Urinary bladder (tissue), 3 donors: ENCODE measurements at regions not wholly inside any gene's neighbourhood (a gene's known extent, or its start where the extent isn't known, plus 50 kb on each side); places are given as distances from the start of the nearest gene placed in this dataset.
"Not testable (repeated sequence)": the region's sequence is repeated elsewhere in the genome, so short reads cannot be mapped to it uniquely, and the experiment has no call there.

Source experiments
- DNase-seq: peaks from one replicate; pipeline ENCODE4 v3.0.0-alpha.2; 2015; ENCODE audit errors: extremely low spot score
- H3K27ac ChIP-seq: one replicate; pipeline ENCODE4 v1.5.1; 2013; ENCODE audit warnings: low read depth, mild to moderate bottlenecking, moderate library complexity
- H3K36me3 ChIP-seq: one replicate; pipeline ENCODE4 v1.6.1; 2013; ENCODE audit warnings: mild to moderate bottlenecking, moderate library complexity; ENCODE audit not compliant: insufficient read depth
- H3K4me1 ChIP-seq: one replicate; pipeline ENCODE4 v1.6.1; 2013; ENCODE audit warnings: mild to moderate bottlenecking, moderate library complexity; ENCODE audit not compliant: insufficient read depth
- H3K4me3 ChIP-seq: one replicate; pipeline ENCODE4 v1.5.1; 2013; ENCODE audit warnings: low read depth, low read length
- WGBS: extraction: QIAGEN DNeasy Blood & Tissue Kit; methylation state at CpG from one replicate; pipeline ENCODE4 v1.1.7; 2013; 5-methylcytosine and 5-hydroxymethylcytosine counted together
- donor health status: healthy with polysubstance abuse.
- donor health status: healthy.

- H3K4me1 ChIP-seq = no peaks in the 10 kb centered on the region
- no peak overlapping the region for H3K27ac ChIP-seq
- DNase-seq = no peak
- H3K4me3 ChIP-seq = no peak overlapping the region
- 91% methylated on average over 2 of the region's 2 CpGs for WGBS
- H3K36me3 ChIP-seq = no peaks in the 10 kb centered on the region
These were observed 175.8 kb upstream of the FBXL17 start for GRCh38 chr5:108557686-108558085.

GRCh38 chr5:108556441-108557145, 174.7 kb upstream of the FBXL17 start:
- Histone ChIP-seq H3K27ac (no peak overlapping the region), H3K4me1 (no peaks in the 10 kb centered on the region), H3K4me3 (no peak overlapping the region), H3K36me3 (no peaks in the 10 kb centered on the region)
- DNase-seq = no peak
- whole genome bisulfite sequencing = 69% methylated on average over 5 of the region's 5 CpGs

DNA sequence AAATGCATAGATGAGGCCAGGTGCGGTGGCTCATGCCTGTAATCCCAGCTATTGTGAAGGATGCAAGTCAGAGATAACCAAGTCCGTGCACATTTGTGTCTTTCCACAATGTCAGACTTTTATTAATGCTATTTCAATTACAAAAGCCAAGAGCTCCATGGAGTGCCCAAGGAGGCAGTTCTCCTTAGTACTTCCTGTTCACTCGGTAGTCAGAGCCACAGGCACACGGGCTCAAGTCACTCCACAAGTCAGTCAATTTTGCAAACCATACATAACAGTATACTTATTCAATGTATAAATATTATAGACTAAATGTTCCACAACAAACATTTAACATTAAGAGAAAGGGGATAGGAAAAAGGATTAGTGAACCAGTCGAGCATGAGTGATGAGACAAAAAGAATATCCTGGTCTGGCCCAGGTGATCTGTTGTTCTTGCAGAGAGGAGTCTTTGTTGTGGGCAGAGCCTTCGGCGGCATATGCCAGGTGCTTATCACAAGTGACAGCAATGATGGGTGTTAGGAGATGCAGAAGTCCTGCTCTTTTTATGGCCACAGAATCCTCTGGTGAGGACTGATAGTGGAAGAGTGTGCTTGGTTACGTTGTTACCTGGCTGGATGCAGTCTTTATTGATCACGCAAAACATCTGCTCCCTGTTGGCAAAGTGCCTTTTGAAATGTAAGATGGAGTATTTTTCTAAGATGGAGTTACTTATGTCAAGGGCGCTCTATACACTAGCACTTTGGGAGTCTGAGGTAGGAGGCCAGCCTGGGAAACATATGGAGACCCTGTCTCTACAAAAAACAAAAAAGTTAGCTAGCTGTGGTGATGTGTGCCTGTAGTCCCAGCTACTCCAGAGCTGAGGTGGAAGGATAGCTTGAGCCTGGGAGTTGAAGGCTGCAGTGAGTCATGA, 167.0 kb upstream of the FBXL17 start:
- H3K4me3 ChIP-seq = no peak overlapping the region
- WGBS = 58% methylated on average over 10 of the region's 10 CpGs
- no peak overlapping the region for H3K27ac ChIP-seq
- no peak for DNase-seq
- H3K4me1 ChIP-seq = no peaks in the 10 kb centered on the region
- H3K36me3 ChIP-seq = no peaks in the 10 kb centered on the region

- no peak overlapping the region for H3K4me3 ChIP-seq
- no peak overlapping the region for H3K27ac ChIP-seq
- no peaks in the 10 kb centered on the region for H3K4me1 ChIP-seq
- DNase-seq = no peak
- no peaks in the 10 kb centered on the region for H3K36me3 ChIP-seq
- WGBS = 62% methylated on average over 6 of the region's 6 CpGs
These were observed 165.0 kb upstream of the FBXL17 start for GRCh38 chr5:108546939-108547338.

DNA sequence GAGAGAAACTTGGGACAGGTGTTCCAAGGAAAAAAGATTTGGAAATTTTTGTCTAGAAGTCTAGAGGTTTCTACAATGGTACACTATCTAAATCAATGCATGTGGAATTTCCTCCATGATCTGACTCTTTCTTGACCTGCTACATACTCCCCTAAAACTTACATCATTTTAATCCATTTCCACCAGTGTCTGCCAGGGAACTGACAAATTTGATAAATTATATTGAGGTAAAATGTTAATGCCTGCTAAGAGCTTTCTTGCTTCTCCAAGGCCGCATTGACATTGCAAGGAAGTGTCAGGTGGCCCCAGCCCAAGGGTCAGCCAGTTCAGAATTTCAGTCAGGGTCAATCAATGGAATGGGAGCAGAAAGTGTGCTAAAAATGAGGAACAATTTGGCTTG, 163.4 kb upstream of the FBXL17 start:
- WGBS = 39% methylated on average over 1 of the region's 1 CpG
- Histone ChIP-seq H3K36me3 (no peaks in the 10 kb centered on the region), H3K4me1 (no peaks in the 10 kb centered on the region), H3K4me3 (no peak overlapping the region), H3K27ac (no peak overlapping the region)
- no peak for DNase-seq

- Histone ChIP-seq H3K36me3 (no peaks in the 10 kb centered on the region), H3K27ac (no peak overlapping the region), H3K4me3 (no peak overlapping the region), H3K4me1 (no peaks in the 10 kb centered on the region)
- 85% methylated on average over 1 of the region's 1 CpG for WGBS
- no peak for DNase-seq
These were observed 161.6 kb upstream of the FBXL17 start for GRCh38 chr5:108543486-108543885.

DNA sequence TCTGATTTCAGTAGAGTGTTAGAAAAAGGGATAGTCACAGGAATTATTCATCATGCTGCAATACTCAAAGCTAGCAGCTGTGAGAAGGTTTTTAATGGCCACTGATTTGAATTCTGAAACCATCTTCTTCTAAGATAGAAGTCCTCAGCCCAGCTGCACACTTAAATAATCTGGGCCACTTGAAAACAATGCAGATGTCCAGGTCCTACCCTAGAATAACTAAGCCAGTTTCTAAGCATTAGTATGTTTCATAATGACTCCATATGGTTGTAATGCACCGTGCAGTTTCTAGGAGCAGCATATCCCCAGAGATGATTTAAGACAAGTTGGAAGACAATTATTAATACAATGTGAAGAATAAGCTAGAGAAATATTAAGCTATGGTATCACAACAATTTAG, 159.9 kb upstream of the FBXL17 start:
- Histone ChIP-seq H3K4me1 (no peaks in the 10 kb centered on the region), H3K4me3 (no peak overlapping the region), H3K36me3 (no peaks in the 10 kb centered on the region), H3K27ac (no peak overlapping the region)
- 70% methylated on average over 1 of the region's 1 CpG for WGBS
- DNase-seq = no peak

GRCh38 chr5:108536321-108536720, 154.4 kb upstream of the FBXL17 start:
- Histone ChIP-seq H3K4me1 (no peaks in the 10 kb centered on the region), H3K4me3 (no peak overlapping the region), H3K36me3 (no peaks in the 10 kb centered on the region), H3K27ac (no peak overlapping the region)
- WGBS = 90% methylated on average over 10 of the region's 10 CpGs
- no peak for DNase-seq

DNA sequence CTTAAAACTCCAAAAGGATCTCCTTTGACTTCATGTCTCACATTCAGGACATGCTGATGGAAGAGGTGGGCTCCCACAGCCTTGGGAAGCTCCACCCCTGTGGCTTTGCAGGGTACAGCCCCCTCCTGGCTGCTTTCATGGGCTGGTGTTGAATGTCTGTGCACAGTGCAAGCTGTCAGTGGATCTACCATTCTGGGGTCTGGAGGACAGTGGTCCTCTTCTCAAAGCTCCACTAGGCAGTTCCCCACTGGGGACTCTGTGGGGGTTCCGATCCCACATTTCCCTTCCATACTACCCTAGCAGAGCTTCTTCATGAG, 150.2 kb upstream of the FBXL17 start:
- H3K4me3 ChIP-seq, H3K36me3 ChIP-seq, H3K4me1 ChIP-seq, DNase-seq, H3K27ac ChIP-seq: not testable (repeated sequence)
- 100% methylated on average over 1 of the region's 1 CpG for whole genome bisulfite sequencing

DNA sequence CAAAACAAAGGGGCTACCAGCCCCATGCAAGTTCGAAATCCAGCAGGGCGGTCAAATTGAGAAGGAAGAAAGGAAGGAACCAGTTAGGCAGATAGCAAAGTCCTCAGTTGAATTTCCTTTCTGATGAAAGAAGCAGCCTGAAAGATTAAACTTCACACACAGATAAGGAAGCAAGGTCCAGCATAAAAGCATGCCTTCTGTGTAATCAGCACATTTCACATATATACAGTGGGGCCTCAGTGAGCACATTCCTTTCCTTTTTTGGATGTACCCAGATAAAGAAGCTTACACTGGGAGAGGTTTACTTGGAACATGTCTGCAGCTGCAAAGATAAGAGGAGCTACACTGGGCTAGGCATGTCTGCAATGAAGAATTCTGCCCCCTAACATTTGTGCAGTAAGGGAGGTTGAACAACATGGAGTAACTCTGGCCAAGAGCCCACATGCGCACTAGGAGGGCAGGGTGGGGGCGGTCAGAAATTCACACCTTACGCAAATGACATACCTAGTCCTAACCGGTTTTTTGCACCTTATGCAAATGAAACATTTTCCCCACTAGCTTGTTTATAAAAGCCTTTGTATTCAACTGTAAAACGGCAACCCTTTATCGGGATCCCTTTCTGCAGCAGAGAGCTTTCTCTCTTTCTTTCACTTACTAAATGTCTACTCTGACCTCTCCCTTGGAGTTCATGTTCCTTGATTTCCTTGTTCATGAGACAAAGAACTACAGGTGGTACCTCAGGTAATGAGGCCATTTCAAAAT, 149.7 kb upstream of the FBXL17 start:
- no peaks in the 10 kb centered on the region for H3K4me1 ChIP-seq
- no peak overlapping the region for H3K27ac ChIP-seq
- no peak for DNase-seq
- WGBS = 50% methylated on average over 8 of the region's 8 CpGs
- no peaks in the 10 kb centered on the region for H3K36me3 ChIP-seq
- H3K4me3 ChIP-seq = no peak overlapping the region

- Histone ChIP-seq H3K36me3 (no peaks in the 10 kb centered on the region), H3K4me3 (no peak overlapping the region), H3K4me1 (no peaks in the 10 kb centered on the region), H3K27ac (no peak overlapping the region)
- DNase-seq = no peak
- 95% methylated on average over 5 of the region's 5 CpGs for WGBS
These were observed 148.8 kb upstream of the FBXL17 start for GRCh38 chr5:108530706-108531105.

GRCh38 chr5:108529381-108529780, 147.5 kb upstream of the FBXL17 start:
- DNase-seq = no peak
- no peaks in the 10 kb centered on the region for H3K36me3 ChIP-seq
- H3K27ac ChIP-seq = no peak overlapping the region
- WGBS = 51% methylated on average over 1 of the region's 1 CpG
- H3K4me3 ChIP-seq = no peak overlapping the region
- no peaks in the 10 kb centered on the region for H3K4me1 ChIP-seq

DNA sequence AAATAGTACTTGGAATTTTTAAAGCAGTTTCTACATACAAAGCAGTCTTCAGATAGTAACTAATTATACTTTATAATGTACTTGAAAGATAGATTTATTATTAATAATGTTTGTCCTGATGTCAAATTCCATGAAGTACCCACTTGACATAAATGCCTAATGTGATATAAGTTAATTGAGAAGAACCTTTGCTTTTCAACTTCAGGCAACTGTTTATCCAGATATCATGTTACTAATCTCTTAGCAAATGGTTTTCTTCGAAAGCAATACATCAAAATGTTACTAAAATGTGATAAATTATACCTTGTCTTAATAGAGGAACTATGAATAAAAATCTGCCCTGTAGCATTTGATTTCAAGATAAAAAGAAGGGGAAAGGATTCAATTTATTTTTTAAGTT, 146.8 kb upstream of the FBXL17 start:
- Histone ChIP-seq H3K4me3 (no peak overlapping the region), H3K27ac (no peak overlapping the region), H3K36me3 (no peaks in the 10 kb centered on the region), H3K4me1 (no peaks in the 10 kb centered on the region)
- DNase-seq = no peak
- WGBS = 63% methylated on average over 1 of the region's 1 CpG

DNA sequence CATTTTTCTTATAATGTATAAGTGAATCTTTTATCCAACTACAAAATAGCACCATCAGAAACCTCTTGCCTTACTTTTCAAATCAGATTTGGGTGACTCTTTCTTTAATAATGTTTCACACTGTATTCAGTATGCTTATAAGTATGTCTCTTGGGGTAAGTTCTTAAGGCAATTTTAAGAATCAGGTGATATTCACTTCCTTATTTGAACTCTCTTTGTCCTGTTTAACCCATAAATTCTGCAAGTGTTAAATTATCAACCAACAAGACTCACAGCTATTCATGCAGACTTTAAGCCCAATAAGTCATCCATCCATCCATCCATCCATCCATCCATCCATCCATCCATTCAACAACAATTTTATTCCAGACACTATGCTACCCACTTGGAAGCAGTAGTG, 142.7 kb upstream of the FBXL17 start:
- no peak for DNase-seq
- Histone ChIP-seq H3K27ac (no peak overlapping the region), H3K4me1 (no peaks in the 10 kb centered on the region), H3K36me3 (no peaks in the 10 kb centered on the region), H3K4me3 (no peak overlapping the region)
